Ishikawa (cell line): ENCODE measurements at regions not wholly inside any gene's neighbourhood (a gene's known extent, or its start where the extent isn't known, plus 50 kb on each side); places are given as distances from the start of the nearest gene placed in this dataset.

Experiments used
- CEBPB ChIP-seq: IDR thresholded peaks from 2 replicates; pipeline ENCODE4 v1.6.1; 2012
- CREB1 ChIP-seq: IDR thresholded peaks from 2 replicates; pipeline ENCODE4 v1.6.1; 2012; ENCODE audit warnings: low read depth
- EGR1 ChIP-seq: IDR thresholded peaks from 2 replicates; pipeline ENCODE4 v1.6.1; 2012
- EP300 ChIP-seq: IDR thresholded peaks from 2 replicates; pipeline ENCODE4 v1.6.1; 2012; ENCODE audit warnings: borderline replicate concordance
- FOXM1 ChIP-seq: IDR thresholded peaks from 2 replicates; pipeline ENCODE4 v1.6.1; 2012; ENCODE audit warnings: low read depth, borderline replicate concordance
- NFIC ChIP-seq: IDR thresholded peaks from 2 replicates; pipeline ENCODE4 v1.6.1; 2012
- RAD21 ChIP-seq: IDR thresholded peaks from 2 replicates; pipeline ENCODE4 v1.6.1; 2012; ENCODE audit warnings: low read depth
- TAF1 ChIP-seq: IDR thresholded peaks from 2 replicates; pipeline ENCODE4 v1.6.1; 2012; ENCODE audit warnings: low read depth, mild to moderate bottlenecking
- TCF12 ChIP-seq: IDR thresholded peaks from 2 replicates; pipeline ENCODE4 v1.6.1; 2012; ENCODE audit warnings: low read depth
- TEAD4 ChIP-seq: IDR thresholded peaks from 2 replicates; pipeline ENCODE4 v1.6.1; 2012
- YY1 ChIP-seq: IDR thresholded peaks from 2 replicates; pipeline ENCODE4 v1.6.1; 2012; ENCODE audit warnings: low read depth
- ZBTB7A ChIP-seq: IDR thresholded peaks from 2 replicates; pipeline ENCODE4 v1.6.1; 2012; ENCODE audit warnings: low read depth
- TF ChIP-seq, protein P1 (sequence below): IDR thresholded peaks from 2 replicates; pipeline ENCODE4 v1.6.1; 2012; ENCODE audit warnings: low read depth, mild to moderate bottlenecking
- TF ChIP-seq, protein P2 (sequence below): IDR thresholded peaks from 2 replicates; pipeline ENCODE4 v1.6.1; 2012
- TF ChIP-seq, protein P3 (sequence below): IDR thresholded peaks from 2 replicates; pipeline ENCODE4 v1.6.1; 2012

DNA sequence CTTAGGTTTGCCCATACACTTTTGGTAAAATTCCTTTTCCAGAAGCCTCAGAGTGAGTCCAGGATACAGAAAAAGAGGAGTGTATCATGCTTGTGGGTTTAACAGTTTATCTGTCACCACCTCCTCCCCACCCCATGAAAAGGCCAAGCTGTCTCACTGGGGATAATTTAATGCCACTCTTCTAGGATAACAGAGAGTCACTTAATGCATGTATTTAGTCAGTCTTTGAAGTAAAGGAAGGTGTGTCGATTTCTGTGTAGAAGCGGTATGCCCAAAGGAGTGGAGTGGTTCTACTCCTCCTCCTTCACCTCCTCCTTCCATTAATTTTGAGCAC is 116.4 kb downstream of the QPCT start:
- no peak for TF ChIP-seq NFIC
- TF ChIP-seq, protein P1, sequence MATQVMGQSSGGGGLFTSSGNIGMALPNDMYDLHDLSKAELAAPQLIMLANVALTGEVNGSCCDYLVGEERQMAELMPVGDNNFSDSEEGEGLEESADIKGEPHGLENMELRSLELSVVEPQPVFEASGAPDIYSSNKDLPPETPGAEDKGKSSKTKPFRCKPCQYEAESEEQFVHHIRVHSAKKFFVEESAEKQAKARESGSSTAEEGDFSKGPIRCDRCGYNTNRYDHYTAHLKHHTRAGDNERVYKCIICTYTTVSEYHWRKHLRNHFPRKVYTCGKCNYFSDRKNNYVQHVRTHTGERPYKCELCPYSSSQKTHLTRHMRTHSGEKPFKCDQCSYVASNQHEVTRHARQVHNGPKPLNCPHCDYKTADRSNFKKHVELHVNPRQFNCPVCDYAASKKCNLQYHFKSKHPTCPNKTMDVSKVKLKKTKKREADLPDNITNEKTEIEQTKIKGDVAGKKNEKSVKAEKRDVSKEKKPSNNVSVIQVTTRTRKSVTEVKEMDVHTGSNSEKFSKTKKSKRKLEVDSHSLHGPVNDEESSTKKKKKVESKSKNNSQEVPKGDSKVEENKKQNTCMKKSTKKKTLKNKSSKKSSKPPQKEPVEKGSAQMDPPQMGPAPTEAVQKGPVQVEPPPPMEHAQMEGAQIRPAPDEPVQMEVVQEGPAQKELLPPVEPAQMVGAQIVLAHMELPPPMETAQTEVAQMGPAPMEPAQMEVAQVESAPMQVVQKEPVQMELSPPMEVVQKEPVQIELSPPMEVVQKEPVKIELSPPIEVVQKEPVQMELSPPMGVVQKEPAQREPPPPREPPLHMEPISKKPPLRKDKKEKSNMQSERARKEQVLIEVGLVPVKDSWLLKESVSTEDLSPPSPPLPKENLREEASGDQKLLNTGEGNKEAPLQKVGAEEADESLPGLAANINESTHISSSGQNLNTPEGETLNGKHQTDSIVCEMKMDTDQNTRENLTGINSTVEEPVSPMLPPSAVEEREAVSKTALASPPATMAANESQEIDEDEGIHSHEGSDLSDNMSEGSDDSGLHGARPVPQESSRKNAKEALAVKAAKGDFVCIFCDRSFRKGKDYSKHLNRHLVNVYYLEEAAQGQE, result no peak
- TF ChIP-seq ZBTB7A, result no peak
- TF ChIP-seq EGR1, result no peak
- no peak for TF ChIP-seq TAF1
- TF ChIP-seq YY1, result no peak
- TF ChIP-seq TCF12, result no peak
- no peak for TF ChIP-seq CREB1
- no peak for TF ChIP-seq TEAD4
- TF ChIP-seq EP300, result no peak
- TF ChIP-seq RAD21, result no peak
- TF ChIP-seq, protein P2, sequence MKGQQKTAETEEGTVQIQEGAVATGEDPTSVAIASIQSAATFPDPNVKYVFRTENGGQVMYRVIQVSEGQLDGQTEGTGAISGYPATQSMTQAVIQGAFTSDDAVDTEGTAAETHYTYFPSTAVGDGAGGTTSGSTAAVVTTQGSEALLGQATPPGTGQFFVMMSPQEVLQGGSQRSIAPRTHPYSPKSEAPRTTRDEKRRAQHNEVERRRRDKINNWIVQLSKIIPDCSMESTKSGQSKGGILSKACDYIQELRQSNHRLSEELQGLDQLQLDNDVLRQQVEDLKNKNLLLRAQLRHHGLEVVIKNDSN, result no peak
- no peak for TF ChIP-seq CEBPB
- no peak for TF ChIP-seq FOXM1
- TF ChIP-seq, protein P3, sequence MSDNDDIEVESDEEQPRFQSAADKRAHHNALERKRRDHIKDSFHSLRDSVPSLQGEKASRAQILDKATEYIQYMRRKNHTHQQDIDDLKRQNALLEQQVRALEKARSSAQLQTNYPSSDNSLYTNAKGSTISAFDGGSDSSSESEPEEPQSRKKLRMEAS, result no peak

DNA sequence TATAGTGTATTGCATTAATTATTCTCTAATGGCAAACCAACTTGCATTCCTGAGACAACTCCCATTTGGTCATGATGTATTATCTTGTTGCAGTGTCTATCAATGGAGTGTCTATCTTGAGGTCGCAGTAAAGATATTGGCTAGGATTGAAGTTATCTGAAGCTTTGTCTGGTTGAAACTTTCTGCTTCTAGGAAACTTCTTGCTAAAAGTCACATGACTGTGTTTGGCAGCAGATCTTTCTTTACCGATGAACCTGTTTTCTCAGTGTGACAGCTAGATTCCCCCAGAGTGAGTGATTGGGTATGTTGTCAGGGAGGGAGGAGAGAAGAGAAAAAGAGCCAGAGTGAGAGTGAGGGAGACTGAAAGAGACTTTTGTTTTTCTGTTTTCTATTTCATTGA is 119.6 kb downstream of the QPCT start:
- TF ChIP-seq EP300, result no peak
- TF ChIP-seq RAD21, result no peak
- TF ChIP-seq TAF1, result no peak
- no peak for TF ChIP-seq ZBTB7A
- no peak for TF ChIP-seq CREB1
- TF ChIP-seq EGR1, result no peak
- no peak for TF ChIP-seq FOXM1
- TF ChIP-seq NFIC, result no peak
- no peak for TF ChIP-seq TCF12
- no peak for TF ChIP-seq TEAD4
- no peak for TF ChIP-seq YY1
- TF ChIP-seq, protein P1, result no peak
- TF ChIP-seq, protein P2, result no peak
- TF ChIP-seq, protein P3, result no peak
- no peak for TF ChIP-seq CEBPB

DNA sequence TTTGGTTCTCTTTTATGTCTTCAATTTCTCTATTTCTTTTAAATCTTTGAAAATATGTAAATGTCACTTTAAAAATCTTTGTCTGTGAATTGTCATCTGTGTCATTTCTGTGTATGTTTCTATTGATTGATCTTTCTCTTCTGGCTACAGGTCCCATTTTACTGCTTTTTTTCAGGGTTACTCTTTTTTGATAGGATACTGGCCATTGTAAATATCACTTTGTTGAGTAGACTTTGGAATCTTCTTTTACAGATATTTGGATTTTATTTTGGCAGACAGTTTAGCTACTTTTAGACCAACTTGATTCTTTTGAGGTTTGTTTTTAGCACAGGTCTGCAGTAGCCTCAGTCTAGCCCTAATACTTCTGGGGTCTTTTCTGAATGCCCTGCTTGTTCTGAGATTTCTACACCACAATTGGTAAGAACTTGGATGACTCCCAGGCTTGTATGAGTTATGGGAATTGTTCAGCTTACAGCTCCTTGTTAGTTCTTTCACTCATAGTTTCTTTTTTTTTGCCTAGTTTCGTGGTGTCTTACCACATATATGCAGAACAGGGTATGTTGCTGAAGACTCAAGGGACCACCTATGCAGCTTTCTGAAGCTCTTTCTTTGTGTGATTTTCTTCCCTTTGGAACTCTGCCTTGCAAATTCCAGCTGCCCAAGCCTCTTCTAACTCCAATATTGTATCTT is 122.2 kb downstream of the QPCT start:
- TF ChIP-seq YY1 (no peak), TCF12 (no peak), TAF1 (no peak), NFIC (no peak), EGR1 (no peak), ZBTB7A (no peak), RAD21 (no peak)
- TF ChIP-seq, protein P3, result no peak
- TF ChIP-seq, protein P2, result no peak

DNA sequence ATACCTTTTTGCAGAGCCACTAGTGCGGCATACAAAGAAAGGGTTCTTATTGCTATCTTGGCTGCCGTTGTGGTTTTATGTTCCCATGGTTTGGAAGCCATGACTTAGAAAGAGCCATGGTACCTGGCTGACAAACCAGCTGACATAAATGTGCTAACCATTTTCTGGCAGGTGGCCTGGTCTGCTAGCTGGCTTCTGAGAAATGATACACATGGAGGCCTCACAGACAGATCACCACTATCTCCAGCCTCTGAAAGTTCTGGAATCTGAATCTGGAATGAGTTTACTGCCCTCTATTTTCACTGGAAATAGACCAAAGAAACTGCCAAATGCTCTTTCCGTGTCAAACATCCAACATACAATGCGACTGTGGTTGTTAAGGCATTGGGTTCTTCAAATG is 123.7 kb downstream of the QPCT start:
- TF ChIP-seq TEAD4 (no peak), RAD21 (no peak), ZBTB7A (no peak), TCF12 (no peak), NFIC (no peak), YY1 (no peak), TAF1 (no peak), EGR1 (no peak)
- TF ChIP-seq, protein P1, result no peak
- TF ChIP-seq, protein P2, result no peak
